ENCODE measurements at regions not wholly inside any gene's neighbourhood (a gene's known extent, or its start where the extent isn't known, plus 50 kb on each side); places are given as distances from the start of the nearest gene placed in this dataset.

DNA sequence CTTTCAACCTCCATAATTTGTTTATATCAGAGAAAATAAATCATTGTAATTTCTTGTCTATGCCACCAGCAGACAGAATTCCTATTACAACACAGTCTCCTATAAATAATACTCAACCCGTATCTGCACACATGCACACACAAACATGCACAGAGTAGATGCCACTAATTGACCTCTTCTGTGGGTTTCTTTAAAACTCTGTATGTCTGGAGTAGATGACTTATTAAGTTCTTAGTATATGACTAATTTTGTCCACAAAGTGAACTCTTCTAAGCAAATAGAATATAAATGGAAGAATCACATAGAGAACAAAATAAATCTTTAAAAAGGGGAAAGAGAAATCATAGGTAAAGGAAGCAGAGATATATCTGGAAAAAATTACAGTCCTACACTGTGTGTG lies 452.3 kb downstream of the MTRR start:
- H3K27me3 ChIP-seq = no peaks in the 10 kb centered on the region
- no peak overlapping the region for H3K27ac ChIP-seq
- intact Hi-C loops (cut with DNase I) = no loop called here
- H3K4me1 ChIP-seq = no peaks in the 10 kb centered on the region
- TF ChIP-seq CTCF (IDR thresholded peaks at IDR 0.05) (no peak), POLR2A (IDR thresholded peaks at IDR 0.05) (no peak), EP300 (IDR thresholded peaks at IDR 0.05) (no peak), POLR2AphosphoS5 (IDR thresholded peaks at IDR 0.05) (no peak)
- DNase-seq = no peak
- no peaks in the 10 kb centered on the region for H3K9me3 ChIP-seq
- no peak overlapping the region for H3K4me3 ChIP-seq
- H3K36me3 ChIP-seq = no peaks in the 10 kb centered on the region
- WGBS, 2 donors = 87 to 95% methylated on average over 1 of the region's 1 CpG

GRCh38 chr5:8322484-8322883 lies 453.5 kb downstream of the MTRR start:
- no peak overlapping the region for H3K4me3 ChIP-seq
- H3K27me3 ChIP-seq = no peaks in the 10 kb centered on the region
- intact Hi-C loops (cut with DNase I) = no loop called here
- 52 to 67% methylated on average over 2 of the region's 2 CpGs for WGBS, 2 donors
- H3K9me3 ChIP-seq = no peaks in the 10 kb centered on the region
- H3K4me1 ChIP-seq = no peaks in the 10 kb centered on the region
- TF ChIP-seq POLR2AphosphoS5 (IDR thresholded peaks at IDR 0.05) = no peak
- no peak for TF ChIP-seq EP300 (IDR thresholded peaks at IDR 0.05)
- no peak for TF ChIP-seq CTCF (IDR thresholded peaks at IDR 0.05)
- TF ChIP-seq POLR2A (IDR thresholded peaks at IDR 0.05) = no peak
- H3K36me3 ChIP-seq = no peaks in the 10 kb centered on the region
- no peak overlapping the region for H3K27ac ChIP-seq
- DNase-seq = no peak

- TF ChIP-seq POLR2AphosphoS5 (IDR thresholded peaks at IDR 0.05) (no peak), CTCF (IDR thresholded peaks at IDR 0.05) (no peak), EP300 (IDR thresholded peaks at IDR 0.05) (no peak), POLR2A (IDR thresholded peaks at IDR 0.05) (no peak)
Measured at GRCh38 chr5:8327016-8327415, 458.1 kb downstream of the MTRR start.

GRCh38 chr5:8329773-8330172 lies 460.8 kb downstream of the MTRR start:
- intact Hi-C loops (cut with DNase I) = no loop called here
- no peaks in the 10 kb centered on the region for H3K36me3 ChIP-seq
- TF ChIP-seq POLR2A (IDR thresholded peaks at IDR 0.05) (no peak), POLR2AphosphoS5 (IDR thresholded peaks at IDR 0.05) (no peak), EP300 (IDR thresholded peaks at IDR 0.05) (no peak), CTCF (IDR thresholded peaks at IDR 0.05) (no peak)
- no peak overlapping the region for H3K4me3 ChIP-seq
- no peaks in the 10 kb centered on the region for H3K9me3 ChIP-seq
- no peak for DNase-seq
- H3K27ac ChIP-seq = no peak overlapping the region
- no peaks in the 10 kb centered on the region for H3K4me1 ChIP-seq
- H3K27me3 ChIP-seq = no peaks in the 10 kb centered on the region
- 88 to 90% methylated on average over 5 of the region's 5 CpGs for WGBS, 2 donors

More at GRCh38 chr5:8327016-8327415, 458.1 kb downstream of the MTRR start:
- no peaks in the 10 kb centered on the region for H3K9me3 ChIP-seq
- H3K27me3 ChIP-seq = no peaks in the 10 kb centered on the region
- intact Hi-C loops (cut with DNase I) = no loop called here
- no peak overlapping the region for H3K27ac ChIP-seq
- H3K36me3 ChIP-seq = no peaks in the 10 kb centered on the region
- WGBS, 2 donors = 79 to 82% methylated on average over 4 of the region's 4 CpGs
- no peak for DNase-seq
- no peak overlapping the region for H3K4me3 ChIP-seq
- no peaks in the 10 kb centered on the region for H3K4me1 ChIP-seq

- Histone ChIP-seq H3K4me1 (no peaks in the 10 kb centered on the region), H3K9me3 (no peaks in the 10 kb centered on the region), H3K27me3 (no peaks in the 10 kb centered on the region), H3K27ac (no peak overlapping the region), H3K4me3 (no peak overlapping the region), H3K36me3 (no peaks in the 10 kb centered on the region)
- DNase-seq = no peak
- intact Hi-C loops (cut with DNase I) = no loop called here
- 95% methylated on average over 11 of the region's 11 CpGs for WGBS, 2 donors
- TF ChIP-seq CTCF (IDR thresholded peaks at IDR 0.05) (no peak), POLR2AphosphoS5 (IDR thresholded peaks at IDR 0.05) (no peak), EP300 (IDR thresholded peaks at IDR 0.05) (no peak), POLR2A (IDR thresholded peaks at IDR 0.05) (no peak)
Measured at GRCh38 chr5:8332666-8333445, 463.9 kb downstream of the MTRR start.
